Inflammatory macrophage treated with lipopolysaccharide for 4 hours (primary cell): ENCODE measurements at regions not wholly inside any gene's neighbourhood (a gene's known extent, or its start where the extent isn't known, plus 50 kb on each side); places are given as distances from the start of the nearest gene placed in this dataset.

ENCODE experiments used
- DNase-seq: peaks from one replicate; pipeline ENCODE4 v3.0.0-alpha.2; 2020

DNA sequence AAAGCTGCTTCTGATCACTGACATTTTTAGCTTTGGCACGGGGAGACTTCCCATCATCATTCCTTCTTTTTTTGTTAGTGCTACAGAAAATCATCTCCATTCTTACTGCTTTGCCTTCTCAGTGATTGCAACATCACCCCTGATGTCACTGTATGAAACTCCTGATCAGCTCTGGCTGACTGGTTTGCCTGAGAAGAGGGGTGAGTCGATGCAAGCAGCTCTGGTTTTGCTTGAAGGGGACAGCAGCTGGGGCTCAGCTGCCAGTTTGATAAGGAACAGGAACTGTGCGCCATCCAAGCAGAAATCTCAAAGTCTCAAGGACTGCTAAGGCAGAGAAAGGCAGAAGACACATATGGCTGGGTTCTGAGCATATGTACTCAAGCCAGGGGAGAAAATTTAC is 808.5 kb upstream of the CELF2 start:
- no peak for DNase-seq

DNA sequence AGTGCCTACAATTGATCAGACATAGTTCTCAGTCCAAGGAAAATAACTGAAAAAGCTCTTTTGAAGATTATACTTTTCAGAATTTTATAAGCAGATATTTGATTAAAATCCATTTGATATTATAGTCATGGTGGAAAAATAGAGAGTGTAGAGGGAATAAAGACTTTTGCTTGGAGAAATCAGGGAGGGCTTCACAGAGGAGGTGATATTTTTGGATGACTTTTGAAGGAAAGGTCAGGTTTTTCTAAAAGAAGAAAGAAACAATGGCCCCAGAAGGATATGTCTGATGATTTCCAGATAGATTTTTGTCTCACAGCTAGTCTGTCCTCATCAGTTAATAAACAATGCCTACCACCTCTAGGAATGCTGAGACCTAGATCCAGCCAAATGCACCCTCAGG is 806.3 kb upstream of the CELF2 start:
- DNase-seq = no peak

DNA sequence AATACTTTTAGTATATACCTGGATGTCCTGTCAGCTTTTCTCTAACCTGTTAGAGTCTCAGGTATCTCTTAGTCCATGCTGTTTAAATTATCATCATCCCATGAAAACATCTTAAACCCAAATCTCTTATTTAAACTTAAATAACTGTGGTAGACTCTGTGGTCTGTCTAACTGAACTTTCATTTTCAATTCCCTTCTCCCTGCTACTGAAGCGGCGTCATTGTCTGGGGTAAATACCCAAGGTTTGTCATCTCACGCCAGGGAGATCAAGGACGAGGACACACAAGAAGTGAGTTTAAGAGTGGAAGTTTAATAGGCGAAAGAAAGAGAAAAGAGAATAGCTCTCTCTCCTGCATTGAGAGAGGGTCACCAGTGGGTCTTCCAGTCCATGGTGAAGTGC is 804.4 kb upstream of the CELF2 start:
- no peak for DNase-seq

DNA sequence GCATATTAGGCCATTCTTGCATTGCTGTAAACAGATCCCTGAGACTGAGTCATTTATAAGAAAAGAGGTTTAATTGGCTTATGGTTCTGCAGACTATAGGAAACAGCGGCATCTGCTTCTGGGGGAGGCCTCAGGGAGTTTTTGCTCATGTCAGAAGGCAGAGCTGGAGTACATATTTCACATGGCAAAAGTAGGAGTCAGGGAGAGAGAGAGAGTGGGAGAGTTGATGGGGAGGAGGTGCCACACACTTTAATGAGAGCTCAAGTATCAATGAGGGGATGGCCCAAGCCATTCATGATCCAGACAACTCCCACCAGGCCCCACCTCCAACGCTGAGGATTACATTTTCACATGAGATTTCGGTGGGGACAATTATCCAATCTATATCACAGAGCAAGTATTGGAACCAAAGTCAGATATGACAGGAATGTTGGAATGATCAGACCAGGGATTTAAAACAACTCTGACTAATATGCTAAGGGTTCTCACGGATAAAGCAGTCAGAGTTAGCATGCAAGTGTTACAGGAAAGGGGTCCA is 795.3 kb upstream of the CELF2 start:
- no peak for DNase-seq

DNA sequence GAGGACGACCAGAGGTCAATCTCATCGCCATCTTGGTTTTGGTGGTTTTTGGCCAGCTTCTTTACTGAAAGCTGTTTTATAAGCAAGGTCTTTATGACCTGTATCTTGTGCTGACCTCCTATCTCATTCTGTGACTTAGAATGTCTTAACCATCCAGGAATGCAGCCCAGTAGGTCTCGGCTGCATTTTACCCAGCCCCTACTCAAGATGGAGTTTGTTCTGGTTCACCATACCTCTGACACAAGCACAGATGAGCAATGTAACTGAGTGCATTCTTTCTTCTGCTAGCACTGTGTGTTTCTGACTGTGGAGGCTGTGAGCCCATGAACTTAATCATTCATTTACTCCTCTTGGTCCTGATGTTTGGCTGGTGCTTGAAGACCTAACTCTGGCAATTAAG is 794.5 kb upstream of the CELF2 start:
- no peak for DNase-seq

DNA sequence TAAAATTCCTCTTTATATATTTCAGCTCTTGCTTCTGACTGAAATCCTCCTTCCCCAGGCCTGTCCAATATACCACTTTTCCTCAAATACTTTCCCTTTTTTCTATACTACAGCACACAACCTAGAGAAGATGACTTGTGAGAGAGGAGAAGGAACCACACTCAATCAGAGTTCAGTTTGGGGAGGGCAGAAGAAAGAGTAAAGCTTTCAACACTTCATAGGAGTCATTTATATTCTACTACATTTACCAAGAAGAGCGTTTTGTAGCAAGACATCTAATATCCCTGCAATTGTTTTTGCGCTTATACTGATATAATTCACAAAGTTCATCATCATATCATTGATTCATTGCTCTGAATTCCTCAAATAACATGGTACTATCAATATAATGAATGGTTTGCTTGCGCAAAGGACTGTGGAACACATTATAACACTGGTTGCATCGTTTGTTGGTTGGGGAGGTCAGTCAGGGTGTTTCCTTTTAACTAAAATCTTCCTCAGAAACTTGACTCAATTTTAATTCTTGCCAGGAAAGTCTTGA is 792.5 kb upstream of the CELF2 start:
- no peak for DNase-seq

DNA sequence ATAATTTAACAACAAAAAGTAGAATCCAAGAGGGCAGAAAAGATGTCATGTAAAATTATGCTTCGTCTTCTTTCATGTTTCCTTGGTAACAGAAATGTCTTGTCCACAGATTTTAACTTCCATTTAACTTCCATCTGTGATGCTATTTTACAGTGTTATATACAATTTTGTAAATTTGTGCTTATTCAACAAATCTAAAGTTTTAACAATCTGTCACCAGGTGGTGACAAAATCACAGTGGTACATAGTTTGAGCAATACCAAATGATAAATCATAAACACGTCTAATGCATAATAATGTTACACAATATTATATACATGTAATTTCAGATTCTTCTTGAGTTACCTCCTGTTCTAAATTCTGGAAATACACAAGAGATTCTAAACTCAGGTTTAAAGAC is 784.4 kb upstream of the CELF2 start:
- no peak for DNase-seq

DNA sequence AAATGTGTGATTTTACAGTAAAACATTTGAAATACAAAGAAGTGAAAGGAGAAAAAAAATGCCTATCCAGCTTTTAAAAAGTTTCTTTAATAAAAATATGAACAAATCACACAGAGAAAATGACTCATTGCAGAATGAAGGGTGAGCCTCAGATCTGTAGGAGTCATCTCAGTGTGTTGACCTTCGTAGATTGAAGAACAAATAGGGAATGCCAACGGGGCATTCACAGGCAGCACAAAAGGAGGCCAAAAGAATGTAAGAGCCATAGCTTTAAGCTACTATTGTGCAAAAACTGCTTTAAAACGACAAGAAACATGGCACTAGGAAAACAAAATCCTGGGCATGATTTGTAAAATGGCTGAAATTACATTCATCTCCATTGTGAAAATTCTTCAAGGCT is 782.7 kb upstream of the CELF2 start:
- DNase-seq = no peak

DNA sequence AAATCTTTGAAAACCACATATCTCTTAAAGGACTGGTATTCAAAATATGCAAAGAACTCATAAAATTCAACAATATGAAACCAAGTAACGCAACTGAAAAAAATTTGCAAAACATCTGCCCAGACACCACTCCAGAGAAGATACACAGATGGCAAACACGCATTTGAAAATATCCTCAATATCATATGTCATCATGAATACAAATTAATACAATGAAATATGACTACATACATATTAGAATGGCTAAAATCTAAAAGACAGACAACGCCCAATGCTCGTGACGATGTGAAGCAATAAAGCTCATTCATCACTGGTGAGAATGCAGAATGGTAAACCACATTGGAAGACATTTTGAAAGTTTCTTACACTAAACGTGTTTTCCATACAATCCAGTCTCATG is 770.1 kb upstream of the CELF2 start:
- DNase-seq = no peak

DNA sequence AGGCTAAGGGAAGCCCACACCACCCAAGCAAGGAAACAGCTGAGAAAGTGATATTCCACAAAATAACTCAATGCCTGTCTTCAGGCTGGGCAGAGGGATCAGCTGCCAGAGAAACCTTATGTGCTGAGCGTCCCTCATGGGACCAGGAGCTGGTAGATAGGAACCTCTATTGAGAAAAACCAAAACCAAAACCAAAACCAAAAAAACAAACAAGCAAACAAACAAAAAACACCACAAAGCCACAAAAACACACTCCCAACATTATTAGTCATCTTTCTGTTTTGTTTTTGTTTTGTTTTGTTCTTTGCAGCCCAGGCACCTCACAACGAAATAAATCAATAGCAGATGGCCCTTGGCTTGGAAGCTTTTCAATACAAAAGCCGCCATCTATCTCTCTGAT is 760.8 kb upstream of the CELF2 start:
- DNase-seq = no peak

DNA sequence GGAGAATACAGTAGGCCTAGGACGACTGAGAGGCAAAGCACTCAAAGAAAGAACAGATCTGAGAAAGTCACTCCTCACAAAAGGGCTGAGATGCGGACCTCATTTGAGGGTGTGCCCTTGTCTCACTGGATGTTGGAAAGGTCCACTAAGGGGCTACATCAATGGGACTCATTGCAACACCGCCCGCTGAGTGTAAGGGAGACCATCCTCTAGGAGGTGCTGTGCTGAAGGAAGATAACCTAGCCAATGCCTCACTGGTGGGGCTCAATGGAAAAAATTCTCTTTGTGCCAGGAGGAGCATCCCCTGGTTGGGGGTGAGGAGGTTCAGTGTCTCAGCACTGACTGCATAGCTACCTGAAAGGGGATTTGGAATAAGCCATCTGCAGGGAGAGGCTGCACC is 758.7 kb upstream of the CELF2 start:
- no peak for DNase-seq

DNA sequence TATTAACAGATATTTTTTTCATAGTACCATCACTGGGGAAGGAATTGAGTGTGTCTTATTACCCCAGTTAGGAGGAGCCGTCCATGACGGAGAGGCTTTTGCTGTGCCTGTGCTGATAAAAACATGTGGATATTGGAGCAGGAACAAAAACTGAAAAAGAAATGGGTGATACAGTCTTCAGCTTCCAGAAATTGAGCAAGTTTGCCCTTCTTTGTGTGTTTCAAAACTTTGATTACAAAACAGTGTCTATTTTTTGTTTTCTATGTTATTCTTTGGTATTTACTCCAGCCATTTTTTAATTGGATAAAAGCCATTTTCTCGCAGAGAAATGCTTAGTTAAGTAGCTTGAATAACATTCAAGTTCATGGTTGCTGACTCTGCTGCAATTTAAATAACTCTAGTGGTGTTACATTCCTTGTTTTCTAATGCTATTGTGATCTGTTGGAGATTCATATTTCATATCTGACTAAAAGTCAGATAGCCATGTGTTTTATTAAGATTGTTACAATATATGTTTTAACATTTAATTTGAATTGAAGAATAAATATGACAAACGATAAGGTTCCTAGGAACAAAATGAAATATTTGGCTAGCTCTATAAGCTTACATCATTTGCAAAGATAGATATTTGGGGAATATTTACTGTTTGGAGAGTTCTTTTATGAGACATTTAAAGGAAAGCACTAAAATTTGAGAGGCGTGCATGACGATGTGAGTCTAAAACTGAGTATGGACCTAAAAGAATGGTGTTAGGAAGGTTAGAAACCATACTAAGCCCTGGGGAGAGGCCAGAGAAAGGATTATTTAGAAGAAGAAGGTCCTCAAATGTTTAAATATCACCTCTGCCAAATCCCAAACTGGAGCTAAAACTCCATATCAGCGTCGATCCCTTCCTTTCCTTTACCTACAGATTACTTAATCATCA is 747.3 kb upstream of the CELF2 start:
- no peak for DNase-seq

DNA sequence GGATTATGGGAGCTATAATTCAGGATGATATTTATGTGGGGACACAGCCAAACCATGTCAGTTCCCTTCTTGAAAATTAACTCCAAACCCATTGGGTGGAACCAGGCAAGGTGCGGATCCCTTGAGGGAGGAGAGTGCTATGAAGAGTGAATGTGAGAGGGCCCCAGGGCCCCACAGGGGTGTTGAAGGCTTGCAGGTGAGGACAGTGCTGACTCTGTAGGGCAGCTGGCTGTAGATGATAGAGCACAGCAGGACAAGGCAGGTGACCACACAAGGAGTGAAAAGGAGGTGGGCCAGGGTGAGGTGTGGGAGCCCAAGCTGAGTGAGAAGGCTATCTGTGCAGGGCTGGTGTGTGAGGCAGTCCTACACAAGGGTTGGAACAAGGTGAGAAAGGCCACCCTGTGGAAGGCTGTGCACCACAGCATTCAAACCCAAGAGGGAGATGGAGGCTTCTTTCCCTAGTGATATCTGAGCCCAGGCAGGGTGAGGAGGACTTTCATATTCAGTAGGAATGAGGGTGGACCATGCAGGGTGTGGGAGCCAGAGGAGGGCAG is 746.0 kb upstream of the CELF2 start:
- DNase-seq = no peak

DNA sequence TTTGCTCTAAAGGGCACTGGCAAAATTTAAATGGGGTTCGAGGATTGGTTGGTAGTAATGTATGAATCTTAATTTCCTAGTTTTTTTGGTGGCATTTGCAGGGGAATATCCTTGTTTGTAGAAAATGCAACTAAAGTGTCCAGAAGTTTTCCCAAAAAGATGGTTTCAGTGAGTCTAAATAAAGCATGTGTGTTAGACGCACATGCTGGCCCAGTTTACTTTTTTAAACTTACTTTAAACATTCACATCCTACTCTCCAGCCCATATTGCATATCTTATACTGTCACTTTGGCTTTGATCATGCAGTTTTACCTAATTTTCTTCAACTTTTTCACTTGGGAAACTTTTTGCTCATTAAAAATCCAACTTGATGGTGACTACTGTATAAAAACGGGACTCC is 744.0 kb upstream of the CELF2 start:
- no peak for DNase-seq

DNA sequence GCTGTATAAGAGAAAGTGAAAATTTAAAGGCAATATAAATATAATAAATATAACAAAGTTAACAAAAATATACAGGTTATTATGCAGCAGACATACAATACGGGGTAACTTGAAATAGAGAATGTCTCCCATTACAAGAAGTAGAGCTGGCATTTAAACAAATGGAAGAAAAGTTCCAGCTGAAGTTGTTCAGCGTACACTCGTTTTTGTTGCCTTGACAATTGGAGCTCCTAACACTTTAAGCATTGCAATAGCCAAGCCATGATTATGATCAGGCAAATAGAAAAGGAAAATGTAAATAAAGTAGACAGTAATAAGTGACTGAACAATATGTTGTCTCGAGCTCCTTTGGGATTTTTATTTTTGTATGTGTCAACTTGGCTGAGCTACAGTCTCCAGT is 737.8 kb upstream of the CELF2 start:
- DNase-seq = no peak

DNA sequence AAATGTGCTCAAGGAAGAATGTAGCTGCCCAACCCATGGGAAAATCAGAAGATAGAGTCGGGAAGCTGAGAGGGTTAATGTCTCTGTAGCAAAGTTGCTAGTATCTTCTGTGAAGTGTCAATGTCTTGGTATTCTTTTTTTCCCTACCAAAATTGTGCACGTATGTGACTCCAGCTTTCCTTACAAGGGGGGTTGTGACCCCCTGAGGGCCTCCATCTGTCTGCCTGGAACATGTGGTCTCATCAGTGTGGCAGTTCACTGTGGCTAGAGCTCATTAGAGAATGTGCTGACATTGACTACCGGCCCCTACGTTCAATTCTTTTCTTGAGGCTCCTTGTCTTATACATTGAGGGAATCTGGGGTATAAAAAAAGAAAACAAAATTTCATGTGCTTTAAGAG is 725.2 kb upstream of the CELF2 start:
- no peak for DNase-seq

DNA sequence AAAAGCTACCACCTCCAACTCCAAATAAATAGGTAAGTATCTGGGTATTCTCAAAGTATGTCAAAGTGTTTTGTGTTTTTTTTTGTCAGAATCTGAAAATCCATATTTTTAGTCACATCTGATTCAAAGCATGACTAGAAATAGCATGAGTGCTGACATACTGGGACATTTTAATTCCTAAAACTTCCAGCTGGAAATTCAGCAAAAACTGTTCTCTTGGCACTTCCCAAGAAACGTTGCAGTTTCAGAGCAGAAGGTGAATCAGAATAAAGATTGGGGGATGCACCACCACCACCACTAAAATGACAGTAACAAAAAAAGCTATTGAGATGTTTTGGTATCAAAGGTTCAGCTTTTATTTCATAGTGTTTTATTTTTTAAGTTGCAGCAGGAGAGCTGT is 724.6 kb upstream of the CELF2 start:
- DNase-seq = no peak

DNA sequence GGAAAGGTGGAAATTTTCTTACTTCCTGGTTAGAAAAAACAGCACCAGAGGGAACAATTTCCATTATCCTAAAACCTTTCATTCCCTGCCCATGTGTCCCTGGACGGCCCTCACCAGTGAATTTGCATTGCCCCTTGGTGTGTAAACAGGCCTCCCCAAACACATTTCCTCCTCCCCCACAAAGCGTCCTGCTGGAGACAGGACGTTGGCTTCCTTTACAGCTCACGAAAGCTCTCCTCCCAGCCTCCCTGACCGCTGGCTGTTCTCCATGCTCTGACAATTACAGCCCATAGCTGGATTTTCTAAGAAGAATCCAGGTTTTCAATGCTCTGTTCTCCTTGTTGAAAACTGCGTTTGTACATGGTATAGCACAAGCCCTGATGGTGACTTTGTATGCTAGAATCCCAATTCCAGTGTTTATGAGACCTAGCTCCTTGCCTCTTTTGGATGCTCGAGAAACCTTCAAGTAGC is 724.2 kb upstream of the CELF2 start:
- DNase-seq = no peak

DNA sequence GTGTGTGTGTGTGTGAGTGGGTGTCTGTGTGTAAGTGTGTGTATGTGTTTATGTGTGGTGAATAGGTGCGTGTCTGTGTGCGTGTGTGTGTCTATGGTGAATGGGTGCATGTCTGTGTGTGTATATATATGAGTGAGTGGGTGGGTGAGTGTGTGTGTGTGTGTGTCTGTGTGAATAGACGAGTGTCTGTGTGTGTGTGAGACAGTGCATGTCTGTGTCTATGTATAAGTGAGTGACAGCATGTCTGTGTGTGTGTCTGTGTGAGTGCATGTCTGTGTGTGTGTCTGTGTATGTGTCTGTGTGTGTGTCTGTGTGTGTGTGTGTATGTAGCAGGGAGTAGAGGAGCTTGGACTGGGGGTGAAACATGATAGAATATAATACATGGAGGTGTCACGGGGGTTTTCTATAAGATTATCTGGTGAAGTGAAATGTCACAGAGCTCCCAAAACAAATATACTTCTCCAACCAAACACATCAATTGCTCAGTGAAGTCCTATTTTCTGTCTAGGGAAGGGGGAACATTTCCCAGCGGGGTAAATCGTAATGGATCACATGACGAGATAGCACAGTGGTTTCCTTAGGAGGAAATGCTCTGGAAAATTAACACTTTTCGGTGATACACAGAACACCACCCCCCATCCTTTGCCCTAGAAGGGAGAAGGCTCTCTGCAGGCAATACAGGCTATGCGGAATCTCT is 723.3 kb upstream of the CELF2 start:
- DNase-seq = no peak

DNA sequence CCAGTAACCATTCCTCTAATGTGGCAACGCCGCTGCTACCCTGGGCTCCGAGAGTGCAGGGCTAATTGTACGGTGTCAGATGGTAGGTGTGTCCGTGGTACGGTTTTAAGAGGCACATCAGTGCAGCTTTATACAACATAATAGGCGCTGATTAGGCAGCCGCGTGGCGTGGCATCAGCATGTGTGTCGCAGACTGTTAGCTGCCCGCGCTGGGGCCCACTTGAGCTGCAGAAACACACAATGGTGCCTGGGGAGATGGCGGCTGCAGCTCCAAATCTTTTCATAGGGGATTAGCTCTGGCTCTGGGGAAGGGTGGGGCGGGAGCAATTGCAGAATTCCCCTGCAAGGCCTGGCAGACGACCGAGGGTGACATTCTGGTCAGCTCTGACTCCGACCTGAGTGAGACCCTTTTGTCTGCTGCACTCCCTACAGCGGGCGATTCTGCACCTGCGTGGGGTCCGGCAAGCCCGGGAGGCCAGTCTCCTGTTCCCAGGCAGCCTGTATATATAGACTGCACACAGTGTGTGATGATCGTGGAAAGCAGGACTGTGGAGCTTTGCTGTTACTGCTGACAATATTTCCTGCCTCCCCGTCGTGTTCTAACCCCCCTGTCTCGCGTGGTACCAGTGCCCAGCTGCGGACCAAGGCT is 722.7 kb upstream of the CELF2 start:
- DNase-seq = no peak

DNA sequence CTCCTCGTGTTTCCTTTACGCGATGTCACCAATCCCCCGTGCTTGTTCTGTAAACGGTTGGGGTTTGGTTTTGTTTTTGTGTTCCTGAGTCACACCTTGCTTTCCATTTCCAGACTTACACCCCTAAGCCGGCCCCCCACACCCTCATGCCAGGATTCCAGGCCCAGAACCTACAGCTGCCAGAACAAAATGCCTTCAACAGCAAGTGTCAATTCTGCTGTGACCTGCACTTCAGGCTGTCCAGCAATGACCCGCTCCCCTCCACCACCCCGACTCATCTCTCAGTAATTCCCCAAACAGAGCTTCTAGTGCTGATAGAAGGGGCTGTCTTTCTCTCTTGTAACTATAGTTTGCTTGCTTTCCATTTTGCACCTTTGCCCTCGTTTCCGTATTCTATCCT is 722.1 kb upstream of the CELF2 start:
- DNase-seq = no peak

DNA sequence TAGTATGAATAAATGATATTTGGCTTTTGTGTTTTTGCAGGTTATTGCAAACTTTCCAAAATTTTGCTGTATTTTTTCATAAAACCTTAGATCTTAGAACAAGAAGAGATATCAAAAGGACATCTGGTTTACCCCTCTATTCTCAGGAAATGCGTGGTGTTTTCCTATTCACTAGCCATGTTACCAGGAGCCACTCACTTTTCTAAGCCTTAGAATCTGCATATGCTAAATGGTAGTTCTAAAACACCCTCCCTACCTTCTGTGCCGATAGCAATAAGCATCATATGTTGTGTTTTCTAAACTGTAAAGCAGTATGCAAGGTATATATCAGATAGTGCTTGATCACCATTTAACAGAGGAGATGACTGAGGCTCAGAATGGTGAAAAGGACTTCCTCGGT is 715.0 kb upstream of the CELF2 start:
- no peak for DNase-seq

DNA sequence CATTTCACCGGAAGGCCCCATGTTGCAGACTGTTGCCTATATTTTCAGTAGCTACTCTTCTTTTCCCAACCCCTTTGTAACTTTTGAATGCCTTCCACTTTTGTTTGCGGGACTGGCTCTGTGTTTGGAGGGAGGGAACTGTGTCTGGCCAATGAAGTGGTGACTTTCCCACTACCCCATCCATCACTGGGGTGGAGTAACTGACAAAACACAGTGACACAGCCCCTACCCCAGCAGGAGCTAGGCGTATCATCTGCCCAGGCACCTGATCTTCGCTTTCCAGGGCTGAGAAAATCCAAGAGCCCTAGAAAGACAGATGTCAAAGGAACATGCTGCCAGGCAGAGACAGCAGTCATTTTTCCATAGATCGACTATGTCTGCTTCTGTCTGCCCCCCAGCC is 710.6 kb upstream of the CELF2 start:
- DNase-seq = no peak
